AML-193 (cell line): ENCODE measurements at regions not wholly inside any gene's neighbourhood (a gene's known extent, or its start where the extent isn't known, plus 50 kb on each side); places are given as distances from the start of the nearest gene placed in this dataset.

ENCODE experiments used
- DNase-seq, 2 experiments: peaks; one replicate each; lab custom pipeline; 2025; lab: John Stamatoyannopoulos, UW

- no peak for DNase-seq
Observed at GRCh38 chr9:107645464-107645833, 155.9 kb upstream of the KLF4 start.

GRCh38 chr9:107644733-107645463 lies 155.3 kb upstream of the KLF4 start:
- DNase-seq = no peak

GRCh38 chr9:107639426-107639825 lies 149.9 kb upstream of the KLF4 start:
- no peak for DNase-seq

GRCh38 chr9:107638521-107639310 lies 149.1 kb upstream of the KLF4 start:
- no peak for DNase-seq

- no peak for DNase-seq
Observed at GRCh38 chr9:107637421-107638420, 148.2 kb upstream of the KLF4 start.

GRCh38 chr9:107636571-107637381 lies 147.2 kb upstream of the KLF4 start:
- DNase-seq = no peak

- no peak for DNase-seq
Observed at GRCh38 chr9:107635803-107636174, 146.2 kb upstream of the KLF4 start.

- DNase-seq = no peak
Observed at GRCh38 chr9:107635101-107635802, 145.7 kb upstream of the KLF4 start.

GRCh38 chr9:107633406-107633805 lies 143.8 kb upstream of the KLF4 start:
- DNase-seq = no peak

- no peak for DNase-seq
Observed at GRCh38 chr9:107632661-107633060, 143.1 kb upstream of the KLF4 start.

- DNase-seq = no peak
Observed at GRCh38 chr9:107632216-107632615, 142.6 kb upstream of the KLF4 start.

GRCh38 chr9:107631788-107632187 lies 142.2 kb upstream of the KLF4 start:
- no peak for DNase-seq

GRCh38 chr9:107630156-107630555 lies 140.6 kb upstream of the KLF4 start:
- DNase-seq = no peak

GRCh38 chr9:107628444-107628843 lies 138.9 kb upstream of the KLF4 start:
- DNase-seq = no peak

GRCh38 chr9:107627781-107628180 lies 138.2 kb upstream of the KLF4 start:
- no peak for DNase-seq

GRCh38 chr9:107626118-107626517 lies 136.5 kb upstream of the KLF4 start:
- no peak for DNase-seq

- no peak for DNase-seq
Observed at GRCh38 chr9:107625383-107625984, 135.9 kb upstream of the KLF4 start.

- DNase-seq = no peak
Observed at GRCh38 chr9:107624234-107624948, 134.8 kb upstream of the KLF4 start.

- no peak for DNase-seq
Observed at GRCh38 chr9:107621436-107621835, 131.9 kb upstream of the KLF4 start.

GRCh38 chr9:107620801-107621200 lies 131.2 kb upstream of the KLF4 start:
- DNase-seq = no peak
